ENCODE measurements at regions not wholly inside any gene's neighbourhood (a gene's known extent, or its start where the extent isn't known, plus 50 kb on each side); places are given as distances from the start of the nearest gene placed in this dataset.

DNA sequence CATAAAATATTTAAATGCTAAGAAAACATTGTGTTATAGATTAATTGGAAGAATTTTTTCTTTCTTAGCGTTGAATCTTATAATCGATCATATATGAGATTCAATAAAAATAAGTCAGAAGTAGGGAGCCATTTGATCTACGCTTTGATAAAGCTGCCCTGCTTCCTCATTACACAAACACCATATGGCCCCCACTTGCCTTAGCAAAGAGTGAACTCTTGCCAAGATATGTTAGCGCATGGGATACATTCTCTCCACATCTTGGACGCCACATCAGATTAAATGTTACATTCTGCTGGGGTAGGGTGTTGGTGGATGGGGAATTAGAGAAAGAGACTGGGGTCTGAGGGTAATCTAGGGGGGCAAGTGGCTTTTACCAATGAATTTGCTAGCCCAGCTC, 207.7 kb upstream of the MID1 start:
- no peaks in the 10 kb centered on the region for H3K36me3 ChIP-seq
- H3K4me3 ChIP-seq, result no peak overlapping the region
- H3K9me3 ChIP-seq, result peaks cover 0 to under 1% (median 0%) of the 10 kb centered on the region in 8 donors
- no peak overlapping the region for H3K27ac ChIP-seq
- H3K4me1 ChIP-seq, result no peaks in the 10 kb centered on the region
- intact Hi-C loops (cut with DNase I; ENCODE audit: low total_unique reads), result no loop called here
- DNase-seq, result no peak
- H3K27me3 ChIP-seq (replicated peaks in 1 of 7), result peaks cover 0 to under 1% (median 0%) of the 10 kb centered on the region in 7 donors
- TF ChIP-seq CTCF (IDR thresholded peaks at IDR 0.05 in 8 of 11, conservative IDR thresholded peaks at IDR 0.05 in 3 of 11) (no peak), POLR2AphosphoS5 (IDR thresholded peaks at IDR 0.05) (no peak), POLR2A (IDR thresholded peaks at IDR 0.05) (no peak)
- WGBS, 5 donors, result 88 to 99% (median 93%) methylated on average over 5 of the region's 5 CpGs

GRCh38 chrX:10828640-10829039, 208.3 kb upstream of the MID1 start:
- Histone ChIP-seq H3K9me3 (no peaks in the 10 kb centered on the region), H3K4me3 (no peak overlapping the region), H3K27ac (no peak overlapping the region), H3K27me3 (replicated peaks in 1 of 7) (peaks cover 0 to 6% (median 0%) of the 10 kb centered on the region in 7 donors), H3K4me1 (no peaks in the 10 kb centered on the region), H3K36me3 (no peaks in the 10 kb centered on the region)
- DNase-seq, result no peak
- TF ChIP-seq POLR2A (IDR thresholded peaks at IDR 0.05) (no peak), POLR2AphosphoS5 (IDR thresholded peaks at IDR 0.05) (no peak), CTCF (IDR thresholded peaks at IDR 0.05 in 8 of 11, conservative IDR thresholded peaks at IDR 0.05 in 3 of 11) (no peak)
- WGBS, 5 donors, result 69 to 97% (median 85%) methylated on average over 4 of the region's 4 CpGs
- intact Hi-C loops (cut with DNase I; ENCODE audit: low total_unique reads), result no loop called here

DNA sequence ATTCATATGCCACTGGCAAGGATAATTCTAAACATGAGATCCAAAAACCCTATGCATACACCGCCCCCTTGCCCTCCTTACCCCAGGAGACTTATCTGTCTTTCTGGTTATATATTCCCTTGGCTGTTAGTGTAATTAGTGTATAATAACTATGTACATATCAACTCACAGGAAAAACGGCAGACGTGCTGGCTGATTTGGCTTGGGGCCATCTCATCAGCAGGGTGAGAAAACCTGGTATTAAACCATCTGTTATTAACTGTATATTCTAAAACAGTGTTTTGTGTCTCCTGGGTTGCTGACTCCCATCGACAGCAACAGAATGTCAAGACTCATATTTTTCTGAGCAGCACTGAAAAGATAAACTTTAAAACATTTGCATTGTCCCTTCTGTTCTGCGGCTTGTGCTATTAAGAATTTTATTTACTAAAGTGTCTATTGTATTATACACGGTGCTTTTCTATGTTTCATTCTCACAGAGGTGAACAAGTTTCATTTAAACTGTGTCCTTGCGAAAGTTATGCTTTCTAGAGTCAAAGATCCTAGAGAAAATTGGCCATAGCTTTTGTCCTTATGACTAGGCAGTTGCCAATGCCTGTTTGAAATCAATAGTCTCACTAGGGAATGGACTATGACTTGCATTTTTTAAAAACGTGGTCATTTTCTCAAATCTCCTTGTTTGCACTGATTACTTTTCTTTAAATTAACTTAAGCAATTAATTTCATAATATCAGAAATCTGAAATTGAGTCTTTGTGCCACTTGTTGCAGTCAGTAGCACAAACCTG, 211.5 kb upstream of the MID1 start:
- no peak for TF ChIP-seq POLR2AphosphoS5 (IDR thresholded peaks at IDR 0.05)
- no peak for TF ChIP-seq POLR2A (IDR thresholded peaks at IDR 0.05)
- no peak for TF ChIP-seq CTCF (IDR thresholded peaks at IDR 0.05 in 8 of 11, conservative IDR thresholded peaks at IDR 0.05 in 3 of 11)
- Histone ChIP-seq H3K4me1 (no peaks in the 10 kb centered on the region), H3K9me3 (no peaks in the 10 kb centered on the region), H3K27me3 (replicated peaks in 1 of 7) (peaks cover 0 to 7% (median 0%) of the 10 kb centered on the region in 7 donors), H3K4me3 (no peak overlapping the region), H3K27ac (no peak overlapping the region), H3K36me3 (no peaks in the 10 kb centered on the region)
- intact Hi-C loops (cut with DNase I; ENCODE audit: low total_unique reads), result no loop called here
- 66 to 87% (median 84%) methylated on average over 8 of the region's 8 CpGs for WGBS, 5 donors
- DNase-seq, result no peak

DNA sequence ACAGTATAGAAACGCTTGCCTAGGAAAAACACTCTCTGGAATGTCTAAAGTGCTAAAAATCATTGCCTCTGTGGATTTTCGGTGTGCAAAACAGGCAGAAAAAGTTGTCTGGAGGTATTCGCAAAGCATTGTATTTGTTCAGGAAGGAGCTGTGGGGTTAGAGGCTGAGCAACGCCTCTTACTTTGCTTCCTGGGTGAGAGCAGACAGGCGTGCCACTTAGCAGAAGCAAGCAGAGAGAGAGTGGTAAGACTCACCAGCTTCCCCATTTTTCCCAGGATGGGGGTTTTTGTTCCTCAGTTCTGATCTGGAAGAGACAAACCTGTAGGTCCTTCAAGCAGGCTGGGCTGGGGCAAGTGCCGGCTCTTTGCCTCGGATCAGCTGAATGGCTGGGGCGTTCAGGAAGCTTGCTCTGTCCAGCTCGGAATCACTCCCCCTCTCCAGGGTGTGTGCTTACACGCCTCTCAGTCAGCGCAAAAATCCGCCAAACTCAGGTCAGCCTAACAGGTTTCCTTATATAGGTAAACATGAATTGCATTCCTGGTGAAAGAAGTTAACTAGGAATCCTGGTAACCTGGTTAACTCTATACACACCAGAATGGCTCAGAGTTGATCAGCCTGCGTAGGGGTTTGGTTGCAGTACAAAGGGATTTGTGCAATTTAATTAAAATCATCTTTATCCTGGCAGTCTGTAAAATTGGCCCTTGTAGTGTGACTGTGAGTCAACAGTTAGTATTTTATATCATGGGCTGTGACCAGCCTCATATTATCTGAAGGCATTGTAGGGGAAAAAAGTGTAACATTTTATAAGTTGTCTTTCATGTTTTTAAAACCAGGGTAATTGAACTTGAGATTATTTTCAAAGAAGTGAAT, 213.1 kb upstream of the MID1 start:
- WGBS, 5 donors, result 41 to 57% (median 45%) methylated on average over 5 to 13 of the region's 13 CpGs
- intact Hi-C loops (cut with DNase I; ENCODE audit: low total_unique reads), result no loop called here
- H3K9me3 ChIP-seq, result no peaks in the 10 kb centered on the region
- TF ChIP-seq POLR2AphosphoS5 (IDR thresholded peaks at IDR 0.05), result no peak
- TF ChIP-seq POLR2A (IDR thresholded peaks at IDR 0.05), result no peak
- TF ChIP-seq CTCF (IDR thresholded peaks at IDR 0.05 in 8 of 11, conservative IDR thresholded peaks at IDR 0.05 in 3 of 11), result no peak
- H3K27me3 ChIP-seq (replicated peaks in 1 of 7), result peaks cover 0 to 7% (median 0%) of the 10 kb centered on the region in 7 donors
- DNase-seq, result no peak
- H3K27ac ChIP-seq, result no peak overlapping the region
- no peaks in the 10 kb centered on the region for H3K36me3 ChIP-seq
- H3K4me3 ChIP-seq, result no peak overlapping the region
- H3K4me1 ChIP-seq, result no peaks in the 10 kb centered on the region

All from spleen (tissue), 11 donors.